Kidney epithelial cell (primary cell): ENCODE measurements at regions not wholly inside any gene's neighbourhood (a gene's known extent, or its start where the extent isn't known, plus 50 kb on each side); places are given as distances from the start of the nearest gene placed in this dataset.
"Not testable (repeated sequence)": the region's sequence is repeated elsewhere in the genome, so short reads cannot be mapped to it uniquely, and the experiment has no call there.

Experiments
- DNase-seq: peaks from one replicate; pipeline ENCODE4 v3.0.0-alpha.2; 2010; ENCODE audit warnings: low read depth
- H3K27me3 ChIP-seq: 2 replicates; pipeline ENCODE4 v1.6.0; 2011; ENCODE audit warnings: low read length; ENCODE audit not compliant: control insufficient read depth, insufficient read depth
- H3K36me3 ChIP-seq: 2 replicates; pipeline ENCODE4 v1.5.1; 2011; ENCODE audit warnings: low read length; ENCODE audit not compliant: control insufficient read depth, insufficient read depth
- H3K4me3 ChIP-seq: 2 replicates; pipeline ENCODE4 v1.5.1; 2011; ENCODE audit warnings: low read depth, mild to moderate bottlenecking, control low read depth, low read length
- CTCF ChIP-seq: IDR thresholded peaks from 2 replicates; pipeline ENCODE4 v1.5.1; 2011; ENCODE audit warnings: mild to moderate bottlenecking, moderate library complexity, low read length, control low read depth, inconsistent platforms; ENCODE audit not compliant: insufficient read depth, poor library complexity, severe bottlenecking

GRCh38 chr13:94811753-94812152, 99.4 kb upstream of the SOX21 start:
- DNase-seq = no peak
- Histone ChIP-seq H3K27me3 (no peaks in the 10 kb centered on the region), H3K4me3 (no peak overlapping the region), H3K36me3 (no peaks in the 10 kb centered on the region)
- no peak for TF ChIP-seq CTCF

GRCh38 chr13:94800423-94800822, 88.1 kb upstream of the SOX21 start:
- DNase-seq = no peak
- TF ChIP-seq CTCF = no peak
- H3K27me3 ChIP-seq = no peaks in the 10 kb centered on the region
- H3K4me3 ChIP-seq = no peak overlapping the region
- H3K36me3 ChIP-seq = no peaks in the 10 kb centered on the region

- no peak for TF ChIP-seq CTCF
- no peak for DNase-seq
- Histone ChIP-seq H3K36me3 (no peaks in the 10 kb centered on the region), H3K27me3 (no peaks in the 10 kb centered on the region), H3K4me3 (no peak overlapping the region)
Observed at GRCh38 chr13:94799299-94799698, 87.0 kb upstream of the SOX21 start.

GRCh38 chr13:94798738-94799137, 86.4 kb upstream of the SOX21 start:
- Histone ChIP-seq H3K36me3 (no peaks in the 10 kb centered on the region), H3K27me3 (no peaks in the 10 kb centered on the region), H3K4me3 (no peak overlapping the region)
- no peak for TF ChIP-seq CTCF
- no peak for DNase-seq

GRCh38 chr13:94795292-94795691, 82.9 kb upstream of the SOX21 start:
- H3K27me3 ChIP-seq = no peaks in the 10 kb centered on the region
- DNase-seq = no peak
- TF ChIP-seq CTCF = no peak
- no peak overlapping the region for H3K4me3 ChIP-seq
- no peaks in the 10 kb centered on the region for H3K36me3 ChIP-seq

- not testable (repeated sequence) for H3K27me3 ChIP-seq, H3K36me3 ChIP-seq, H3K4me3 ChIP-seq, DNase-seq
Observed at GRCh38 chr13:94786246-94786645, 73.9 kb upstream of the SOX21 start.
